Skeletal muscle cell (primary cell): ENCODE measurements at regions not wholly inside any gene's neighbourhood (a gene's known extent, or its start where the extent isn't known, plus 50 kb on each side); places are given as distances from the start of the nearest gene placed in this dataset.
A peak's percentile ranks its signal among the peaks of the same experiment; 100 is the strongest.

Experiments used
- DNase-seq: peaks from one replicate; pipeline ENCODE4 v3.0.0-alpha.2; 2010; ENCODE audit warnings: low read depth
- H3K4me3 ChIP-seq: 2 replicates; pipeline ENCODE4 v1.5.1; 2011; ENCODE audit warnings: low read depth, mild to moderate bottlenecking, control low read depth, low read length, moderate library complexity

DNA sequence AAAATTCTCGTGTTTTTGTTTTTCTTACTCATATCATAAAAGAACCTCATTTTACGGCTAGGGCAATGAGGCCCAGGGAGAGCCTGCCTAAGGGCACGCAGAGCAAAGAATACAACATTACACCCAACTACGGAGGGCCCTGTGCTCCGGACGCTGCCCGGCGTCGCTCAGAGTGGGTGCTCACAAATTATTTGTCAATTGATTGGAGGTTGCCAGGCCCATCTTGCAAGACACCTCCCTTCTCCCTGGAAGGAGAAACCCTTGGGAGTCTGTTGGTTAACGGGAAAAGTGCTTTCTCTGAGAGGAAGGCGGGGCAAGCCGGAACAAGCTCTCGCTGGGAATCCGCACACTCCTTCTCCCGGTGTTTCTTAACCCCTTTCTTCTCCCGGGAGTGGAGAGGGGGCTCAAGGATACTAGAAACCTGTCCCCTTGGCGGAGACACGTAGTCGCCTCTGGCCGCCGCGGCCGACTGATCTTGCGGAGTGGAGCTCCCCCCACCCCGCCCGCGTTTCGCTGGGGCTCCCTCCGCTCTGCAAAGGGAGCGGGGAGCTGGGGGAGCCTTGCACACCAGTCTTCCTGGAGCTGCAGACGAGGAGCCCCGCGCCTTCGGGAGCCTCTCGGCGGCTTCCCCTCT is 599.3 kb upstream of the SGCD start:
- no peak for DNase-seq
- H3K4me3 ChIP-seq = peak overlapping the region; percentile 32

DNA sequence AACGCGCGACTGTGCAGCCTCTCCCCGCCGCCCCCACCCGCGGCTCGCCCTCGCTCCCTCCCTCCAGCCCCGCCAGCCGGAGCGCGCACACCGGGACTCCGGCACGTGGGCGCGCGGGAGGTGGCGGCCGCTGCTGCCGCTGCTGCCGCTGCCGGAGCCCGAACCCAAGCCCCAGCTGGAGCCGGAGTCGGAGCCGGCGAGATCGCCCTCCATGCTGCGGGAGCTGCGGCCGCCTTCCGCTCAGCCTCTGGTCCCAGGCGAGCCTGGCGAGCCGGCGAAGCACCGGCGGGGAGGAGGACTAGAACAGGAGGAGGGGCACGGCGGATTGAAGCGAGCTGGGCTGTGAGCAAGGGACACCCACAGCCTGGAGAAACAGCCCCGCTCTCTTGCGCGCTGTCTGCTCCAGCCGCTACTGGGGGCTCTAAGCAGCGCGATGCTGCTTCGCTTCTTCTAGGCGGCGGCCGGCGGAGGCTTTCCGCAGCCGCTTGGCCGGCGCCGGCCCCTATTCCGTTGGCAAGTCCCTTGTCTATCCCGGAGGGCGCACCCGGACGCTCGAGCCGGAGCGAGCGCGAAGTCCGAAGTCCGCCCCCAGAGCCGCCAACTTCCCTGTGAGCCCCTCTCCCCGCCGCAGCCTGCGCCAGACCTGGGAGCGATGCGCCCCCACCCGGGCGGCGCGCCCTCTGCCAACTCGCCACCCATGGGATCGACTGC is 598.7 kb upstream of the SGCD start:
- peak overlapping the region; percentile 32 for H3K4me3 ChIP-seq

DNA sequence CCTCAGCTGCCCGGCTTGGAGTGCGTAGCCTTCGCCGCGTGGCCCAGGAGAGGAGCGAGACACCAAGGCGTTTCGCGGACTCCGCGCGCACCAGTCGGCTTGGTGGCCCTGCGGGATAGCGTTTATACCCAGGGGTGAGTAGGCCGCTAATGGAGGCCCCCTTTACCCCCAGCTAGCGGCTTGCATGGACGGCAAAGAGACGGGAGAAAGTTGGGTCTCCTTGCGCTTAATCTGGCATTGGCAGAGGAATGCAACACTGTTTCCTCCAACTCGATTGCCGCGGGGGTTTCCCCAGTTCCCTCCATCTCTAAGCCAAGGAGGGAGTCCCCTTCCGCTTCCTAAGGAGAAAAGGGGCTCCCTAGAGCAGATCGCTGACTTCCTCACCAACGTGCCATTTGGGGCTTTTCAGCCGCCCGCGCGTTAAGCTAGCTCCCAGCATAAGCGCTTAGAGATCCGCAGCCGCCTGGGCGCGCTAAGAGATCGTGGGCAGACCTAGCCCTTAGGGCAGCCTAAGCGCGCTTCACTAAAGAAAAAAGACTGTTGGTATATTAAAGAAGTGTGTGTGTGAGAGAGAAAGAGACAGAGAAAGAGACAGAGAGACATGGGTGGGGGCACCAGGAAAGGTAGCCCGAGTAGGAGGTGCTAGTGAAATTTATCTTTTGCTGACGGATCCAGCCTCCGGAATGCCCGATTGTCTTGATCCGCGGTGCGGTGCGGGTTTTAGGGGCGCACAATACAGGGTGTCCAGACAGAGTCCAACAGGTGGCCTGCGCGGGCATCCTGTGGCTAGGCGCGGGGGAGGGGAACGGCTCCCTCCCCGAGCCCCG is 597.9 kb upstream of the SGCD start:
- DNase-seq = no peak
- peak overlapping the region; percentile 32 for H3K4me3 ChIP-seq

More for the DNA sequence above, 598.7 kb upstream of the SGCD start:
- peak; percentile 4 for DNase-seq

DNA sequence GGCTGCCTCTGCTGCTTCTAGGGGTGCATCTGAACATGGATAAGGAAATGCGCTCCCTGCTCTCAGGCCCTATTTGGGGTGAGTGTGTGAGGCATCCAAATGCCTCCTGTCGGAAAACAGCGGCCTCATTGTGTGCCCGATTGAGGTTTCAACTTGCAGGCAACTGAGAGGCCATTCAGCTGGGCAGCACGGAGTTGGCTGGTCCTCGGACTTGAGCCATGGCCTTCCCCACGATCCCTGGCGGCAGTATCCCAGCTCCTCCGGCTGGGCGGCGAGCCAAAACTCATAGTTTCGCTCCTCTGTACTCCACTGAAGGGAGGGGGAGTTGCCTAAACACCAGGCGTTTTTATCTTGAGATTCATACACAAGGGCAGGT is 597.3 kb upstream of the SGCD start:
- no peak for DNase-seq
- H3K4me3 ChIP-seq = no peak overlapping the region

DNA sequence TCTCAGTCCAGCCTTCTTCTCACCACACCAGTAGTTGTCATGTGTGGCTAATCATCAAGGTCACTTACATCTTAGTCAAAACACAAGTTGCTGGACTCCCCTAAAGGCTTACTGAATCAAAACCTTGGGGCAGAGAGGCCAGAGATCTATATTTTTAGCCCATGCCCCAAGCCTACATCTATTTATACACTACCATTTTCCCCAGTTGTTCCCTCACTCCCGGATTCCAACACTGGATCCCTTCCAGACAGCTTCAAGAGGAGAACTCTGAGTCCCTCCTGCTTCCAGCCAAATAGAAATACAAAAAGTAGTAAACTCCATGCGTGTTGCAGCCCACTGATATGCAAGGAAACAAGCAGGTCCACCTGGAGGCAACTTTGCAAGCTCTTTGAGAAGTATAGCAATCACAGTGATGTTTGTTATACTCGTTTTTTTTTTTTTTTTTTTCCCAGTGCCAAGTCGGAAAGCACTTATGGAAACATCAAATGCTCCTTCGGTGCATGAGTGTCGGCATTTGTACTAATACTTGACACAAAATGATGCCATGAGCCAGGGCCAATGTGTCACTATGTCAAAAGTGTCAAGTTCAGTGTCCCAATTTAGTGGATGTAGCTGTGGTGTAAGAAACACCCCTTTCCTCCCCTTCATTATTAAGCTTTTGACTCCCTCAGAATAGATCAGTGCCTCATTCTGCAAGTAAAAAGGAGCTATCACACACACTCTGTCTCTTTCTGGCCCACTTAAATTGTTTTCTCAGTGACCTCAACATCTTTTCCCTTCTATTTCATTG is 594.2 kb upstream of the SGCD start:
- no peak for DNase-seq
- H3K4me3 ChIP-seq = no peak overlapping the region

DNA sequence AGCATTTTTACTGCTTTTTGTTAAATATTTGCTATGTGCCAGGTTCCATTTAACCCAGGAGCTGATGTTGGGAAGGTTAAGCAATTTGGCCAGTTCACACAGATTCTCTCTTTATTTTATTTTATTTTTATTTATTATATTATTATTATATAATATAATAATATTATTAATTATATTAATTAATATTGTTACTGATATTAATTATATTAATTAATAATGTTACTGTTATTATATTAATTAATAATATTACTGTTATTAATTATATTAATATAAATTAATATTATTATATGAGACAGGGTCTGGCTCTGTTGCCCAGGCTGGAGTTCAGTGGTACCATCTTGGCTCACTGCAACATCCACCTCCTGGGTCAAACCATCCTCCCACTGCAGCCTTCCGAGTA is 593.0 kb upstream of the SGCD start:
- no peak for DNase-seq
- no peak overlapping the region for H3K4me3 ChIP-seq

DNA sequence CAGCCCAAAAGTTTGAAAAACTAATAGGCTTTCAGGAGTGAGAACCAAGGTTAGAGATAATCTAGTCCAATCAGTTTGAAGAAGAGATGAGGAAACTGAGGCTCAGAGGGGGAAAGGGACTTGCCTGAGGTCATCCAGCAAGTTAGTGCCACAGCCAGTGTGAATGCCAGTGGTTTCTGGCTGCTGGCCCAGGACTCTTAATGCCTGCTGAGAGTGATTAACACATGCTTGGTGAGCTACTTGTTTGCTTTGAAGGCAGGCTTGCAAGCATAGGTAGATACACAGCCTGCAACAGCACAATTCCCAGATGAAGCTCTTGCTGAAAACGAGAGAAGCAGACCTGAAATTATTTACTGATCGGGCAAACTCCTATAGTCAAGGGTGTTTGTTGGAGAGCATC is 591.6 kb upstream of the SGCD start:
- no peak overlapping the region for H3K4me3 ChIP-seq
- no peak for DNase-seq

DNA sequence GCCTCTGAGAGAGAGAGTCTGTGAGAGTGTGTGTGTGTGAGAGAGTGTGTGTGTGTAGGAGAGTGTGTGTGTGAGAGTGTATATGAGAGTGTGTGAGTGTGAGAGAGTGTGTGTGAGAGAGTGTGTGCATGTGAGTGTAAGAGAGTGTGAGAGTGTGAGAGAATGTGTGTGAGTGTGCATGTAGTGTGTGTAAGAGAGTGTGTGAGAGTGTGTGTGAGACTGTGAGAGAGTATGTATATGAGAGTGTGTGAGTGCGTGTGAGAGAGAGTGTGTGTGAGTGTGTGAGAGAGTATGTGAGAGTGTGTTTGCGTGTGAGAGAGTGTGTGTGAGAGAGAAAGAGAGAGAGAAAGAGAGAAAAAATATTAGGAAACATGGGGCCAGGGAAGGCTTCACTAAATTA is 588.3 kb upstream of the SGCD start:
- DNase-seq = no peak
- H3K4me3 ChIP-seq = no peak overlapping the region

DNA sequence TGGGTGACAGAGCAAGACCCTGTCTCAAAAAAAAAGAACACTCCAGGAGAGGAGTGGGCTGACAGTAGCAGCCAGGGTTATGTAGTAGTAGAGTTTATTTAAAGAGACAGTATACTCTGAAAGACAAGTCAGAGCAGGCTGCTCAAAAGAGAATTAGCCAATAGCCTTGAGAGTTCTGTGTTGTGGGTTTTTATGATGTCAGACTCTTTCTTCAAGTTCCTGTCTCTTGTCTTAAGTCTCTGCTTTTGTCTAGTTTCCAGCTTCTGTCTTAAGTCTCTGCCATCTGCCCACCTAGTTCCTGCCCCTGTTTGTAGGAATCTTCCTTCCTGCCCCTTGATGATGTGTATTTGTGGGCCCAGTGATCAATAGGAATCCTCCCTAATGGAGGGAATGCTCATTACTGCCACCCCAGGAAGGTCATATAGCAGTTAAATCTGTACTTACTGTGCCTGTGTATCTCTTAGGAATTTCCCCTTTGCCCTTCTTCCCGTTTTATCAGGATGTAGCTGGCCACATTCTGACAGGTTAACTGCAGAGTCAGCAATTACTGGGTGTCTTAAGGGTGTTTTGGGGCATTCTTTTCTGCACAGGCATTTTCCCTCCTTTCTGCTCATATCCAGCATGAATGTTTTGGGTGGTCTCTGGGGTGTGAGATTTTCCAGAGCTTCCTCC is 580.5 kb upstream of the SGCD start:
- no peak overlapping the region for H3K4me3 ChIP-seq
- no peak for DNase-seq

DNA sequence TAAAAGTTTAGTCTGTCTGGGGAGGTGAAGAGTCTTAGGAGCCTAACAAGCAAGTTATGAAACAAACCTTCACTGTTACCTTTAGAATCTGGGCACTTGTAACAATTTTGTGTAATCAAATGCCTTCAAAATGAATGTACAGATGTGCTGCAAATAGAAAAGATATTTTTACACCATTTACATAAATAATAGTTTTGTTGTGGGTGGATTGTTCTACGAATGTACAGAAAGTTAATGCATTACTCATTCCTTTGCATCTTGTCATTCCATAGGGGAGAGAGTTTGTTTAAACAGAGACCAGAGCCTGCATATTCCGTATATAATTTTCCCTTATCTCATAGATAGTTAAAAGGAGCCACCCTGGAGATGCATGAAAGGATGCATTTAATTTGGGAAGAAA is 576.9 kb upstream of the SGCD start:
- no peak overlapping the region for H3K4me3 ChIP-seq

GRCh38 chr5:155750571-155750970 is 576.4 kb upstream of the SGCD start:
- no peak overlapping the region for H3K4me3 ChIP-seq
- DNase-seq = no peak

More for the DNA sequence above, 576.9 kb upstream of the SGCD start:
- DNase-seq = no peak

GRCh38 chr5:155753943-155754581 is 572.9 kb upstream of the SGCD start:
- DNase-seq = no peak
- no peak overlapping the region for H3K4me3 ChIP-seq

DNA sequence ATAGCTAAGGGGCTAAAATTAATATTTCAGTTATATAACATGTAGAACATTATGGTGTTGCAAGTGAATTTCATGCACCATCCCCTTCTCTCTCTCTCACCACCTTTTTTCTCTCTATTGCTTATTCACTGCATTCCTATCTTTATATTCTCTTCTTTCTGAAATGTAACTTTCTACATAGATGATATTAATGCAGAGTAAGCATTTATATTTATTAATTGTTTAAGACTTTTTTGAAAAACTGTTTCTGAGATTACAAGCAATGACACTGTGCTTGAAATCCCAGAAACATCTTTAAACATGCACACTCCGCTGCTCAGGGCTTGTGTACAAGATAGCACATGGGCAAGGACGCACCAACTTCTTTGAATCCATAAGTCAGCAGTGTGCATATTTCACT is 567.7 kb upstream of the SGCD start:
- H3K4me3 ChIP-seq = no peak overlapping the region
- DNase-seq = no peak

- no peak for DNase-seq
- H3K4me3 ChIP-seq = no peak overlapping the region
These were observed 567.0 kb upstream of the SGCD start for GRCh38 chr5:155759984-155760383.

- no peak overlapping the region for H3K4me3 ChIP-seq
- no peak for DNase-seq
These were observed 565.5 kb upstream of the SGCD start for GRCh38 chr5:155761502-155761901.

- DNase-seq = no peak
- H3K4me3 ChIP-seq = no peak overlapping the region
These were observed 561.2 kb upstream of the SGCD start for GRCh38 chr5:155765715-155766114.

DNA sequence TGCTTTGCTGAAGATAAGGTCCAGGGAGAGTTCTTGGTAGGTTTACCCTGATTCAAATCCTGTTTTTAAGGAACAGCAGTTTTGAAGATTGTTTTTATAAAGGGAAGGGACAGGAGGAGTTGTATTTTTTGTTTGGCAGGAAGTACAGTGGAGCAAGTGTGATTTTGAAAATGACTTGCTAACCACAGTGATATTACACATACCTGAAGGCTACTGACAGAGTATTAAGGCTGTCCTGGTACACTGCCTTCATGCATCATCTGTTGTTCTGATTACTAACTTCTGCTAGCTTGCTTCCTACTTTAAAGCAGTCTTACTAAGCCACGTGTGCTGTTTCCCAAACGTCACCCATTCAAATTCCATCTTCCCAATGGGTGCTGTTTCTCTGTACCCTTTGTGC is 559.5 kb upstream of the SGCD start:
- DNase-seq = no peak
- H3K4me3 ChIP-seq = no peak overlapping the region

DNA sequence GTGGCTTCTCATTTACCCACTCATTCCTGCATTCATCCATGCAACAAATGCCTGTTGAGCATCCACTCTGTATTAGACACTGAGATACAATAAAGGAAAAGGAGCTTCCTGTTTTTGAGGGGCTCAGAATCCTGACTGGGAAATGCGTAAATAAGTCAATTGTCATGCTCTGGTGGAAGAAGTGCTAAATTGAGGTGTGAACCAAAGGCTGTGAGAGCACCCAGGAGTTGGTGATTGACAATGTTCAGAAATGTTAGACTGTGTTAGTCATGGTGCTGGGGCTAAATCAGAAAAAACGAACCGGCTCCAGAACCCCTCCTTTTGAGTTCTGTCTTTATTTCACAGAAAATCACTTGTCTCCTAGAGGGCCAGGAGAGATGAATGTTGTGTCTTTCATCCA is 558.6 kb upstream of the SGCD start:
- no peak for DNase-seq
- no peak overlapping the region for H3K4me3 ChIP-seq
